Rectal smooth muscle tissue (tissue), 1 donor: ENCODE measurements at regions not wholly inside any gene's neighbourhood (a gene's known extent, or its start where the extent isn't known, plus 50 kb on each side); places are given as distances from the start of the nearest gene placed in this dataset.
"Not testable (repeated sequence)": the region's sequence is repeated elsewhere in the genome, so short reads cannot be mapped to it uniquely, and the experiment has no call there.

Source experiments
- H3K27ac ChIP-seq: one replicate; pipeline ENCODE4 v1.7.0; 2013; ENCODE audit warnings: low read depth, low read length, inconsistent platforms
- H3K27me3 ChIP-seq: one replicate; pipeline ENCODE4 v1.7.0; 2013; ENCODE audit warnings: low read length; ENCODE audit not compliant: control insufficient read depth, insufficient read depth
- H3K36me3 ChIP-seq: one replicate; pipeline ENCODE4 v1.7.0; 2013; ENCODE audit warnings: low read length; ENCODE audit not compliant: control insufficient read depth, insufficient read depth
- H3K4me1 ChIP-seq: one replicate; pipeline ENCODE4 v1.7.0; 2013; ENCODE audit warnings: low read length; ENCODE audit not compliant: control insufficient read depth, insufficient read depth
- H3K4me3 ChIP-seq: one replicate; pipeline ENCODE4 v1.7.0; 2013; ENCODE audit warnings: low read length
- H3K9ac ChIP-seq: one replicate; pipeline ENCODE4 v1.7.0; 2013; ENCODE audit warnings: low read length

DNA sequence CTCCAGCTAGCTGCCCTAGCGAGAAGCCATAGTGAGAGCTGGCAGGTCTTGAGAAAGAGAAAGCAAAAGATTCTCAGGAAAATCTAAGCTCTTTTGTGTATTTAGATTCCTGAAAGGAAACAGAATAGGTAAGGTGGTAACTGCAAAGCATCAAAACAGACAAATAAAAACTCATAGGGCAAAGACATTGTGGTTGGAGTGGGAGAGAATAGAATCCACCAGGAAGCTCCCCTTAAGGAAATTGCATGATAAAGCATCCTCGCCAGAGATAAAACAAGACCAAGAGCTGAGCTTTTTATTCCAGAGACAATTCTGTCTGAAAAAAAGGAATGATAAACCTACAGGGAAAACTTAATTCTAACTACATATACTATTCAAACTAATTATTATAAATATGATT, 232.6 kb downstream of the SI start:
- Histone ChIP-seq H3K4me3 (no peak overlapping the region), H3K27ac (no peak overlapping the region), H3K9ac (no peak overlapping the region), H3K4me1 (no peaks in the 10 kb centered on the region), H3K27me3 (no peaks in the 10 kb centered on the region), H3K36me3 (no peaks in the 10 kb centered on the region)

DNA sequence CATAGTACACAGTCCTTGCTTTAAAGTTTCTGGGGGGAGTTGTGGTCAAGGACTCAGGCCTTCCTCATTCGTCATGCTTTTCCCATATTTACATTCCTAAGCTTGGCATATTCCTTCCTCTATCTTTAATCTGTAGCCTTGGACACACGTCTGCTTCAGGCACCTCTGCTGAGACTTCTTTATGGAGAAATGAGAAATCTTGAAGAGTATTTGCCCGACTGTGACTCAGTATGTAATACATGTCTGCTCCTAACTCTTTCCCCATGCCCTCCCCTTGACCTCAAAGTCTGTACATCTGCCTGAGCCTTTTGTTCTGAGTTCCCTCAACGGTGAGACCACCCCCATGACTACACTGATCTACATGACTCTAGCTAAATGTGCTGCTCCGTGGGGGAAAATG, 246.1 kb downstream of the SI start:
- no peak overlapping the region for H3K4me3 ChIP-seq
- no peak overlapping the region for H3K27ac ChIP-seq
- no peaks in the 10 kb centered on the region for H3K36me3 ChIP-seq
- H3K4me1 ChIP-seq = no peaks in the 10 kb centered on the region
- H3K27me3 ChIP-seq = no peaks in the 10 kb centered on the region
- no peak overlapping the region for H3K9ac ChIP-seq

DNA sequence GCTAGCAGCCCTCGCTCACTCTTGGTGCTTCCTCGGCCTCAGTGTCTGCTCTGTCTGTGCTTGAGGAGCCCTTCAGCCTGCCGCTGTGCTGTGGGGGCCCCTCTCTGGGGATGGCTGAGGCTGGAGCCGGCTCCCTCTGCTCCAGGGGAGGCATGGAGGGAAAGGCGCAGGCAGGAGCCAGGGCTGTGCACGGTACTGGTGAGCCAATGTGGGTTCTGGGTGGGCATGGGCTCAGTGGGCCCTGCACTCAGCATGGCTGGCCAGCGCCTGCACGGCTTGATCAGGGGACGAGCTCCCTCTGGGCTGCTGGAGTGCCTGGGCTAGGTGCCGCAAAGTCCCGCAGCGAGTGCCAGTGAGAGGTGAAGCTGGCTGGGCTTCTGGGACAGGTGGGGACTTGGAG, 260.0 kb downstream of the SI start:
- H3K9ac ChIP-seq = no peak overlapping the region
- no peaks in the 10 kb centered on the region for H3K36me3 ChIP-seq
- no peak overlapping the region for H3K4me3 ChIP-seq
- no peaks in the 10 kb centered on the region for H3K27me3 ChIP-seq
- no peaks in the 10 kb centered on the region for H3K4me1 ChIP-seq
- no peak overlapping the region for H3K27ac ChIP-seq

- Histone ChIP-seq H3K9ac (no peak overlapping the region), H3K4me3 (no peak overlapping the region), H3K36me3 (no peaks in the 10 kb centered on the region), H3K27ac (no peak overlapping the region), H3K27me3 (no peaks in the 10 kb centered on the region), H3K4me1 (no peaks in the 10 kb centered on the region)
These were observed 264.2 kb downstream of the SI start for GRCh38 chr3:164814106-164814505.

DNA sequence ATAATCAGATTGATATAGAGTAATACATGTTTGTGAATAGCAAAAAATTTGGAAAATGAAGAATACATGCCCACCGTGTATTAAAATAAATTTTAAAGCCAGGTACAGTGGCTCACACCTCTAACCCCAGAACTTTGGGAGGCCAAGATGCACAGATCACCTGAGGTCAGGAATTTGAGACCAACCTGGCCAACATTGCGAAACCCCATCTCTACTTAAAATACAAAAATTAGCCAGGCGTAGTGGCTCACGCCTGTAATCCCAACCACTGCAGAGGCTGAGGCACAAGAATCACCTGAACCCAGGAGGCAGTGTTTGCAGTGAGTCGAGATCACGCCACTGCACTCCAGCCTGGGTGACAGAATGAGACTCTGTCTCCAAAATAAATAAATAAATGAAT, 266.3 kb downstream of the SI start:
- Histone ChIP-seq H3K27ac (no peak overlapping the region), H3K27me3 (no peaks in the 10 kb centered on the region), H3K4me3 (no peak overlapping the region), H3K4me1 (no peaks in the 10 kb centered on the region), H3K9ac (no peak overlapping the region), H3K36me3 (no peaks in the 10 kb centered on the region)

- Histone ChIP-seq H3K4me1 (no peaks in the 10 kb centered on the region), H3K9ac (no peak overlapping the region), H3K4me3 (no peak overlapping the region), H3K27ac (no peak overlapping the region), H3K27me3 (no peaks in the 10 kb centered on the region), H3K36me3 (no peaks in the 10 kb centered on the region)
These were observed 272.1 kb downstream of the SI start for GRCh38 chr3:164806188-164806587.

GRCh38 chr3:164794099-164794498, 284.2 kb downstream of the SI start:
- Histone ChIP-seq H3K4me1 (no peaks in the 10 kb centered on the region), H3K27ac (no peak overlapping the region), H3K4me3 (no peak overlapping the region), H3K9ac (no peak overlapping the region), H3K36me3 (no peaks in the 10 kb centered on the region), H3K27me3 (no peaks in the 10 kb centered on the region)

DNA sequence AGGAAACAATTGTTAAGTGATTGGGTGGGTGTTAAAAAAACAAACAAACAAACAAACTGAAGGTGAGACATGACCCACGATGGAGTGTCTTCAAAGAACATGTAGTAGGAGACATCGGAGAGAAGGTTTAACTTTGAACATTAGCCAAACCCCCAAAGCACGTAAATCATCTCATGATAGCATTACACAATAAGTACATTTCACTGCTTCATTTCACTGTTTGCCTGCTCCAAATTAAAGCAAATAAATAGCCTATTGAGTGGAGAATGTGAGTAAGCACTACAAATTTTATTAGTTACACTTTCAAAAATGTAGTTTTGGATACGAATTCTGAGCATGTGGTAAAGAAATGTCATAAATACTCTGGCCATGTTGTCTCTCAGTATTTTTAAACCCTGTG, 287.0 kb downstream of the SI start:
- H3K9ac ChIP-seq = no peak overlapping the region
- H3K4me1 ChIP-seq = no peaks in the 10 kb centered on the region
- H3K27me3 ChIP-seq = no peaks in the 10 kb centered on the region
- H3K4me3 ChIP-seq = no peak overlapping the region
- no peak overlapping the region for H3K27ac ChIP-seq
- no peaks in the 10 kb centered on the region for H3K36me3 ChIP-seq

DNA sequence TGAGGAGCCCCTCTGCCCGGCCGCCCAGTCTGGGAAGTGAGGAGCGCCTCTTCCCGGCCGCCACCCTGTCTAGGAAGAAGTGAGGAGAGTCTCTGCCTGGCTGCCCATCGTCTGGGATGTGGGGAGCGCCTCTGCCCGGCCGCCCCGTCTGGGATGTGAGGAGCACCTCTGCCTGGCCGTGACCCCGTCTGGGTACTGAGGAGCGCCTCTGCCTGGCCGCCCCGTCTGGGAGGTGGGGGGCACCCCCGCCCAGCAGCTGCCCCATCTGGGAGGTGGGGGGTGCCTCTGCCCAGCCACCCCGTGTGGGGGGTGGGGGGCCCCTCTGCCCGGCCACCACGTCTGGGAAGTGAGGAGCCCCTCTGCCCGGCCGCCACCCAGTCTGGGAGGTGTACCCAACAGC, 293.9 kb downstream of the SI start:
- H3K4me3 ChIP-seq, H3K4me1 ChIP-seq: not testable (repeated sequence)

GRCh38 chr3:164781755-164782154, 296.5 kb downstream of the SI start:
- Histone ChIP-seq H3K9ac (no peak overlapping the region), H3K27me3 (no peaks in the 10 kb centered on the region), H3K27ac (no peak overlapping the region), H3K4me1 (no peaks in the 10 kb centered on the region), H3K4me3 (no peak overlapping the region), H3K36me3 (no peaks in the 10 kb centered on the region)

More for the DNA sequence above, 293.9 kb downstream of the SI start:
- not testable (repeated sequence) for H3K27me3 ChIP-seq, H3K36me3 ChIP-seq, H3K27ac ChIP-seq, H3K9ac ChIP-seq

- H3K36me3 ChIP-seq = no peaks in the 10 kb centered on the region
- no peaks in the 10 kb centered on the region for H3K4me1 ChIP-seq
- H3K9ac ChIP-seq = no peak overlapping the region
- no peaks in the 10 kb centered on the region for H3K27me3 ChIP-seq
- no peak overlapping the region for H3K4me3 ChIP-seq
- no peak overlapping the region for H3K27ac ChIP-seq
These were observed 298.5 kb downstream of the SI start for GRCh38 chr3:164779816-164780215.

GRCh38 chr3:164752812-164753211, 325.5 kb downstream of the SI start:
- no peaks in the 10 kb centered on the region for H3K4me1 ChIP-seq
- no peaks in the 10 kb centered on the region for H3K36me3 ChIP-seq
- no peak overlapping the region for H3K27ac ChIP-seq
- H3K4me3 ChIP-seq = no peak overlapping the region
- no peaks in the 10 kb centered on the region for H3K27me3 ChIP-seq
- no peak overlapping the region for H3K9ac ChIP-seq

DNA sequence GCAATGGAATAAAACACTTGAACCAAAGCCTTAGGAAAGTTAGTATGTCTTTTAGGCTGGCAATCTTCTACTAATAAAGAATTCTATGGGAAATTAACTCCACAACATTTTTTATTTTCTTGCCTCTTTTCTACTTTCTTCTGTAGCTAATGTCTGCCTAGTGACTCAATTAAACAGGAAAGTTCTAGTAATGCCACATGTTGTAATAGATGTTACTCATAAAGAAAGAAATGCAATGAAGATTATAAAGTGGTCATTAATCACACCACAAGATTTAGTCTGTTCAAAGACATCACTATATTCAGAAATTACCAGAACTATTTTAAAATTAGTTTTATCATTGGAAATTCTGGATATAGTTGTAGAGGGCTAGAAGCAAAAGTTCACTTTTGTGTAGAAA, 329.7 kb downstream of the SI start:
- Histone ChIP-seq H3K9ac (no peak overlapping the region), H3K4me1 (no peaks in the 10 kb centered on the region), H3K27ac (no peak overlapping the region), H3K4me3 (no peak overlapping the region), H3K36me3 (no peaks in the 10 kb centered on the region), H3K27me3 (no peaks in the 10 kb centered on the region)

DNA sequence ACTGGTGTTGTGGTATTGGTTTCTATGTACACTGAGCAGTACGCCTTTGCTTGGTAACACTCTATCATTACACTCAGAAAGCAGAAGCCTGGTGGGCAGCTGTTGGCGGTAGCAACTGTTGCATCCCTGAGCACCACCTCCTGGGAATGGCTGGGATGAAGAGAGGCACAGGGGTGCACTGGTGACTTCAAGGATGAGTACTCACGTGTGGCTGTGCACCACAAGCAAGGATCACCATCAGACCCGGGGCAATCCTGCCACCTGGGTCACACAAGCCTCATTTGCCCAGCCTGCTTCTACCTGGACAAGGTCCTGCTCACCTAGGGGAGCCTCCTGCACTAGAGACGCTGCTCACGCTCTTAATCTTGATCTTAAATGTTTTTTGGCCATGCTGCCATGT, 336.4 kb downstream of the SI start:
- Histone ChIP-seq H3K27me3 (no peaks in the 10 kb centered on the region), H3K4me1 (no peaks in the 10 kb centered on the region), H3K27ac (no peak overlapping the region), H3K36me3 (no peaks in the 10 kb centered on the region), H3K9ac (no peak overlapping the region), H3K4me3 (no peak overlapping the region)
